ENCODE measurements at regions not wholly inside any gene's neighbourhood (a gene's known extent, or its start where the extent isn't known, plus 50 kb on each side); places are given as distances from the start of the nearest gene placed in this dataset.

- DNase-seq (ENCODE audit: low read depth, low spot score) = no peak
- Mint-ChIP-seq H3K4me3 (no peak overlapping the region), H3K9me3 (no peaks in the 10 kb centered on the region), H3K27ac (ENCODE audit: unreplicated experiment) (no peak overlapping the region), H3K27me3 (ENCODE audit: low read depth) (no peaks in the 10 kb centered on the region), H3K36me3 (ENCODE audit: low read depth) (no peaks in the 10 kb centered on the region), H3K4me1 (peaks cover 9% of the 10 kb centered on the region)
- no peak for TF ChIP-seq CTCF (conservative IDR thresholded peaks at IDR 0.05)
Observed at GRCh38 chr11:109854731-109855130, 238.5 kb upstream of the ZC3H12C start.

- Mint-ChIP-seq H3K4me3 (no peak overlapping the region), H3K4me1 (peaks cover 13% of the 10 kb centered on the region), H3K27ac (ENCODE audit: unreplicated experiment) (no peak overlapping the region), H3K9me3 (no peaks in the 10 kb centered on the region), H3K27me3 (ENCODE audit: low read depth) (no peaks in the 10 kb centered on the region), H3K36me3 (ENCODE audit: low read depth) (no peaks in the 10 kb centered on the region)
- no peak for DNase-seq (ENCODE audit: low read depth, low spot score)
- TF ChIP-seq CTCF (conservative IDR thresholded peaks at IDR 0.05) = no peak
Observed at GRCh38 chr11:109856928-109857327, 236.3 kb upstream of the ZC3H12C start.

- no peak overlapping the region for H3K4me3 Mint-ChIP-seq
- no peak for DNase-seq (ENCODE audit: low read depth, low spot score)
- H3K4me1 Mint-ChIP-seq = peaks cover 13% of the 10 kb centered on the region
- no peak overlapping the region for H3K27ac Mint-ChIP-seq (ENCODE audit: unreplicated experiment)
- no peaks in the 10 kb centered on the region for H3K27me3 Mint-ChIP-seq (ENCODE audit: low read depth)
- TF ChIP-seq CTCF (conservative IDR thresholded peaks at IDR 0.05) = no peak
- H3K36me3 Mint-ChIP-seq (ENCODE audit: low read depth) = no peaks in the 10 kb centered on the region
- no peaks in the 10 kb centered on the region for H3K9me3 Mint-ChIP-seq
Observed at GRCh38 chr11:109857637-109858036, 235.6 kb upstream of the ZC3H12C start.

- H3K36me3 Mint-ChIP-seq (ENCODE audit: low read depth) = no peaks in the 10 kb centered on the region
- H3K9me3 Mint-ChIP-seq = no peaks in the 10 kb centered on the region
- H3K27me3 Mint-ChIP-seq (ENCODE audit: low read depth) = no peaks in the 10 kb centered on the region
- no peak for DNase-seq (ENCODE audit: low read depth, low spot score)
- no peak overlapping the region for H3K27ac Mint-ChIP-seq (ENCODE audit: unreplicated experiment)
- TF ChIP-seq CTCF (conservative IDR thresholded peaks at IDR 0.05) = no peak
- H3K4me1 Mint-ChIP-seq = peaks cover 13% of the 10 kb centered on the region
- H3K4me3 Mint-ChIP-seq = no peak overlapping the region
Observed at GRCh38 chr11:109858152-109858551, 235.0 kb upstream of the ZC3H12C start.

- Mint-ChIP-seq H3K27ac (ENCODE audit: unreplicated experiment) (no peak overlapping the region), H3K9me3 (no peaks in the 10 kb centered on the region), H3K27me3 (ENCODE audit: low read depth) (no peaks in the 10 kb centered on the region), H3K4me3 (no peak overlapping the region), H3K36me3 (ENCODE audit: low read depth) (no peaks in the 10 kb centered on the region), H3K4me1 (peaks cover 17% of the 10 kb centered on the region)
- no peak for TF ChIP-seq CTCF (conservative IDR thresholded peaks at IDR 0.05)
- DNase-seq (ENCODE audit: low read depth, low spot score) = no peak
Observed at GRCh38 chr11:109859045-109859724, 234.0 kb upstream of the ZC3H12C start.

Measured in neural crest cell (in vitro differentiated cells).